Occipital lobe (tissue), 1 donor: ENCODE measurements at regions not wholly inside any gene's neighbourhood (a gene's known extent, or its start where the extent isn't known, plus 50 kb on each side); places are given as distances from the start of the nearest gene placed in this dataset.
"Not testable (repeated sequence)": the region's sequence is repeated elsewhere in the genome, so short reads cannot be mapped to it uniquely, and the experiment has no call there.

Experiments
- DNase-seq: peaks from one replicate; lab custom pipeline; 2025; lab: John Stamatoyannopoulos, UW

DNA sequence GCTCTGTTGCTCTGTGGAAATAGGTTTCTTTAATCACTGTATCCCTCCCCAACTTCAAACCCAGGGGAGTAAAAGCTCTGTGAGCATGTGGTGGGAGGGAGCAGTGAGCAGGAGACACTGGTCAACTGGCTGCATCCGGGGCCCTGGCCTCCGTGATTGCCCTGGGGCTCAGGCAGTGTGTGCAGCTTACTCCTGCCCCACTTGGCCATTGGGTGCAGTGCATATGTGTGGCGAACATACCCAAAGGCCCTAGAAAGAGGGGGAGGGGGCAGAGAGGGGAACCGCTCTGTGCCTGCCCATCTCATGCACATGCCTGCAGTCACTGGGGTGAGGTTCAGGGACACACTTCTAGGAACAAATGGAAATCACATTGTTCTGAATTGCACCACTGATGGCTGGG is 378.7 kb downstream of the ZBBX start:
- no peak for DNase-seq

- no peak for DNase-seq
These were observed 387.0 kb downstream of the ZBBX start for GRCh38 chr3:166993015-166993630.

DNA sequence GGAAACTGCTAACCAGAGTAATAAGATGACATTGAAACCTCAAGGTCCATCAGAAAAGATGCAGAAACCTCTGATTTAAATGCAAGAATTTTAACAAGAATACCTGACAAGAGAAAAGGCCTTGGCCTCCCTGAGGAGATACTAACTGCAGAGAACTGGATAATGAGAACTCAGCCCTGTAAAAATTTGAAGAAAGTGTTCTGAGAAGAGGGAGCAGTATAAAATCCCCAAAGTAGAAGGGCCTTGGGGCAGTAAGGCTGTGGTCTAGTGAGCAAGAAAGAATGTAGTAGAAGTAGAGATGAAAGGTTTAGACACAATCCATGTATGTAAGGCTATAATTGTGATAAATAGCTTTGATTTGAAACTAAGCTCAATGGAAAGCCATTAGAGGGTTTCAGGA is 394.1 kb downstream of the ZBBX start:
- no peak for DNase-seq

- DNase-seq: not testable (repeated sequence)
These were observed 404.3 kb downstream of the ZBBX start for GRCh38 chr3:166975796-166976195.

GRCh38 chr3:166967714-166968113 is 412.4 kb downstream of the ZBBX start:
- not testable (repeated sequence) for DNase-seq

DNA sequence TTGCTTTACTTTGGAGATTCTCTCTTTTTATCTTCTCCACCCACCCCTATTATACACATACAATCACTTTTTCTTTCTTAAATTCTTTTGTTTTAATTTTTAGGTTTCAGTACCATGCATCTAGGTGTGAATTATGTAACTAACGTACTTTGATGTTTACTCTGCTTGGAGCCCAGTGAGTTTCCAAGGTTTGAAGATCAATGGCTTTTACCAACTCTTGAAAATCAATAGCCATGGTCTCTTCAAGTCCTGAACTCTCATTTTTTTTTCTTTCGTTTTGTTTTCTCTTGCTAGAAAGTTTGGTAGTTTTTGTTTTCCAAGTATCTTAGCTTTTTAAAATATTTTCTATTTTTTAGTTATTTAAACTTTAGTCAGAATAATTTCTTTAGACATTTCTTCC is 417.2 kb downstream of the ZBBX start:
- DNase-seq: no peak

GRCh38 chr3:166957121-166957520 is 423.0 kb downstream of the ZBBX start:
- DNase-seq: no peak

GRCh38 chr3:166955201-166955939 is 424.7 kb downstream of the ZBBX start:
- DNase-seq: no peak

DNA sequence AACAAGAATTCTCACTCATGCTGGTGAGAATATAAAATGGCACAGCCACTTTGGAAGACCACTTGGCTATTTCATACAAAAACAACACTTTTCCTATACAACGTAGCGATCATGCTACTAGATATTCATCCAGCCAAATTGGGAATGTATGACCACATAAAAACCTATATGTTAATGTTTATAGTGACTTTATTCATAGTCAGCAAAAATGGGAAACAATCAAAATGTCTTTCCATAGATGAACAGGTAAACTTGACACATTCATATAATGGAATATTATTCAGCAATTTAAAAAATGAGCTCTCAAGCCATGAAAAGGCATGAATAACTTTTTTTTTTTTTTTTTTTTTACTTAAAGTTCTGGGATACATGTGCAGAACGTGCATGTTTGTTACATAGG is 445.2 kb downstream of the ZBBX start:
- DNase-seq: no peak

DNA sequence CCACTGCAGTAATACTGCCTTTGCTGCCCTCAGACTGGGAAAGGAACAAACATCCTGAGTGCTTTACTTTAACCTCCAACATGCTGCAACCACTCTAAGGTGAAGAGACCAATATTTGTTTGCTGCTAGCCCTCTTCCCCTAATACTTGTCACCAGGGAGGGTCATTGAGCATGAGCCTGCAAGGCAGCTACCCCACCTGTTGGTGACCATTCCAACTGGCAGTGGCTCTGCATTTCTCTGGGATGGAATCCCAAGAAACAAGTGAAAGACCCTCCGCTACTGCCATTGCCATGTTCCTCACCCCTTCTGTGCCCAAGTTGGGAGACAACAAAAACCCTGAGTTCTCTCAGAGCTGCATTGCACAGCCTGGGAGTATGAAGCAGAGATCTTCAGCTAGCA is 462.7 kb downstream of the ZBBX start:
- no peak for DNase-seq

GRCh38 chr3:166902374-166902773 is 477.7 kb downstream of the ZBBX start:
- DNase-seq: no peak

- no peak for DNase-seq
These were observed 479.1 kb downstream of the ZBBX start for GRCh38 chr3:166900866-166901577.

GRCh38 chr3:166897811-166898210 is 482.3 kb downstream of the ZBBX start:
- DNase-seq: no peak

GRCh38 chr3:166889241-166889640 is 490.9 kb downstream of the ZBBX start:
- DNase-seq: no peak

DNA sequence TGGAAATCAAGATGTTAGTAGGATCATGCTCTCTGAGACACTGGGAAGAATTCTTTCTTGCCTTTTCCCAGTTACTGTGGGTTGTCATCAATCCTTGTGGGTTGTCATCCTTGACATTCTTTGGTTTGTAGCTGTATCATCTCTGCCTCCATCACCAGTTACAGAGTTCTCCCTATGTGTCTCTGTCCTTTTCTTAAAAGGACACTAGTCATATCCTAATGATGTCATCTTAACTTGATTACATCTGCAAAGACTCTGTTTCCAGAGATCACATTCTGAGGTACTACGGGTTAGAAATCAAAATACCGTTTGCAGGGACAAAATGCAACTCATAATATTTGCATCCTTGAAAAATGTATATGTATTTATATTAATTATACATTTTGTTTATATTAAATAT is 500.4 kb downstream of the ZBBX start:
- no peak for DNase-seq

DNA sequence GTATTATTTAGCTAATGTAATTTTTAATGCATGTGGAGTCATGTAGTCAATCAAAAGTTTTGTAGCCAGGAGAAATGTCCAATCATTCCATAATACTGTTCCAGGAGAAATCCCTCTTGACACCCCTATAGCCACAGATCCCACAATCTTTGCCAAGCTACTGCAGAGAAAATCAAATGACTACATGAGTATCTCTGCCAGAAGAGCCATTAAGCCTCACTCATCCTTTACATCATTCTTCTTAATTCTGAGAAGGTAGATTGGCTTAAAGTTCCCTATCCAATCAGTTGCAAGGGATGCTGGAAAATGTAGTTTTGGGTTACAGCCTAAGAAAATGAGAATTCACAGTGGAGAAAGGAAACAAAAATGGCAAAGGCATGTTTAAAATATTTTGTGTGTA is 502.1 kb downstream of the ZBBX start:
- no peak for DNase-seq

DNA sequence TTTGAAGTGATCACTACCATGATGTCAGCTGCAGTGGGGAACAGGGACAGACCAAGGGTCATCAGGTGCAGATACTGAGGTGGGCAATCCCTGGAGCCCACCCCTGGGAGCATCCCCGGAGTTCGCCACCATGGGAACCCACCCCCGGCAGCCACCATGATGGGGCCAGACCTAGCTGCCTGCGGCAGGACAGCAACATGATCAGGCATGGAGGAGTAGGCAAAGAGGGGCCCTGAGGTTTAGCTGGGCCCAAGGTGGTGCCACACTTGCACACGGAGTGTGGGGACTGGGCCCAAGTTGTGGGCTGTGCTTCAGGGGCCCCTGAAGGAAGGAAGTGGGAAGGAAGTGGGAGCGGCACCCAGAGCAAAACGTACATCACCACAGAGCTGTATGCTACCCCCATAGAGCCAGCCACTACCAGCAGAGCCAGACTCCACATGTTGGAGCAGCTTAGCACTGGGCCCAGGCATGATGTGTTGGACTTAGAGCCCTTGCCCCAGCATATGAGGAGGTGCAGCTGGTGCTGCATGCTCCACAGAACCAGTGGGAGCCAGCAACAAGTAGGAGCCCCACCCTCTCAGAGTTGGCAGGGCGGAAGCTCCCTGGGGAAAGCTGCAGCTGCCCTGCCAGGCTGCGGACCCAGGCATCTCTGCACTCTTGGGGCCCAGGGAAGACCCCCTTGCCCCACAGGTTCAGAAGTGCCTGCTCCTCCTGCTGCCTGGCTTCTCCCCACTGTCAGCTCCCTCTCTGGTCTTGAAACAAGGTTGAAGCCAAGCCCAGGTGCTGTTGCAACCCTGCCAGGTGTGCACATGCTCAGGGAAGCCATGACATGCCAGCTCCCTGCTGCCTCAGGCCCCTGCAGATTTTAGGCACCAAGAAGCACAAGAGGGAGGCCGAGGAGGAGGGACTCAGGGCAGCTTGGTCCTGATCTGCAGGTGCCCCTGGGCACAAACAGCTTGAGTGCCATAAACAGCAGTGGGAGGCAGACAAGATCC is 515.3 kb downstream of the ZBBX start:
- no peak for DNase-seq

- no peak for DNase-seq
These were observed 519.9 kb downstream of the ZBBX start for GRCh38 chr3:166860217-166860616.

DNA sequence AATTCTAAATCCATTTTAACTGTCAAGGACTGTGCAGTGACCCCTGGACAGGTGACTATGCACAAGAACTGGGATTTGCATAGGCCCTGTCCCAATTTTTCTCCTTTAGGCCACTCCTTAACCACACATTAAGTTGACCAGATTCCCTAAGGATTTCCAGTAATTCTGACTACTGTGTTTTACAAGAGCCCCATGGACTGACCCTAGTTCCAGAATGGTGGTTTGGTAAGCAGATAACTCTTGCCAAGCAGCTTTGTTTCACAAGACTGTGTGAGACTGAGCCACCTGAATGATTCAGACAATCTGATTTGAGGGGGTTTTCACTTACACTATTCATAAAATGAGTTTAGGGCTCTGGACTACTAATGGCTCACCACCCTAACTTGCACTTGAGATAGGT is 535.8 kb downstream of the ZBBX start:
- no peak for DNase-seq

DNA sequence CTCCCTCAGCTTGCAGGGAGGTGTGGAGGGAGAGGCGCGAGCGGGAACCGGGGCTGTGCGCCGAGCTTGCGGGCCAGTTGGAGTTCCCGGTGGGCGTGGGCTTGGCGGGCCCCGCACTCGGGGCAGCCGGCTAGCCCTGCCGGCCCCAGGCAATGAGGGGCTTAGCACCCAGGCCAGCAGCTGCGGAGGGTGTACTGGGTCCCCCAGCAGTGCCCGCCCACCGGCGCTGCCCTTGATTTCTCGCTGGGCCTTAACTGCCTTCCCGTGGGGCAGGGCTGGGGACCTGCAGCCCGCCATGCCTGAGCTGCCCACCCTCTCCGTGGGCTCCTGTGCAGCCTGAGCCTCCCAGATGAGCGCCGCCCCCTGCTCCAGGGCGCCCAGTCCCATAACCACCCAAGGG is 537.3 kb downstream of the ZBBX start:
- DNase-seq: not testable (repeated sequence)

- no peak for DNase-seq
These were observed 542.6 kb downstream of the ZBBX start for GRCh38 chr3:166837535-166837934.

DNA sequence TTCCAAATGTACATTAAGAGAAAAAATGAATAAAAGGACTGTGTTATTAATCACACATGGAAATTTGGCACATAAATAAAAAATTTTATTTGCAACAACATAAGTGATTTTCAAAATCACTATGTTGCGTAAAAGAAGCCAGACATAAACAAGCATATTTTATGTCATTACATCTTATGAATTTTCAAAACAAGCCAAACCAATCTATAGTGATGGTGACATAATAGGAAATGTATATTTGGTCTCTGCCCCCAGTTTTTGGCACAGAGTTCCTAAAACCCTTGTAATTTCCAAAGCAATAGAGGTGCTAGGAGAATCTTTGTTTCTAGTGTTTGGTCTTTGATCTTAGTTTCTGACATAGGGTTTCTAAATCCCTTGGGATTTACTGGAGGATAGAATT is 543.3 kb downstream of the ZBBX start:
- no peak for DNase-seq
